Glomerular visceral epithelial cell (primary cell): ENCODE measurements at regions not wholly inside any gene's neighbourhood (a gene's known extent, or its start where the extent isn't known, plus 50 kb on each side); places are given as distances from the start of the nearest gene placed in this dataset.
"Not testable (repeated sequence)": the region's sequence is repeated elsewhere in the genome, so short reads cannot be mapped to it uniquely, and the experiment has no call there.

Source experiments
- DNase-seq: peaks from one replicate; pipeline ENCODE4 v3.0.0-alpha.2; 2016; ENCODE audit errors: extremely low spot score

DNA sequence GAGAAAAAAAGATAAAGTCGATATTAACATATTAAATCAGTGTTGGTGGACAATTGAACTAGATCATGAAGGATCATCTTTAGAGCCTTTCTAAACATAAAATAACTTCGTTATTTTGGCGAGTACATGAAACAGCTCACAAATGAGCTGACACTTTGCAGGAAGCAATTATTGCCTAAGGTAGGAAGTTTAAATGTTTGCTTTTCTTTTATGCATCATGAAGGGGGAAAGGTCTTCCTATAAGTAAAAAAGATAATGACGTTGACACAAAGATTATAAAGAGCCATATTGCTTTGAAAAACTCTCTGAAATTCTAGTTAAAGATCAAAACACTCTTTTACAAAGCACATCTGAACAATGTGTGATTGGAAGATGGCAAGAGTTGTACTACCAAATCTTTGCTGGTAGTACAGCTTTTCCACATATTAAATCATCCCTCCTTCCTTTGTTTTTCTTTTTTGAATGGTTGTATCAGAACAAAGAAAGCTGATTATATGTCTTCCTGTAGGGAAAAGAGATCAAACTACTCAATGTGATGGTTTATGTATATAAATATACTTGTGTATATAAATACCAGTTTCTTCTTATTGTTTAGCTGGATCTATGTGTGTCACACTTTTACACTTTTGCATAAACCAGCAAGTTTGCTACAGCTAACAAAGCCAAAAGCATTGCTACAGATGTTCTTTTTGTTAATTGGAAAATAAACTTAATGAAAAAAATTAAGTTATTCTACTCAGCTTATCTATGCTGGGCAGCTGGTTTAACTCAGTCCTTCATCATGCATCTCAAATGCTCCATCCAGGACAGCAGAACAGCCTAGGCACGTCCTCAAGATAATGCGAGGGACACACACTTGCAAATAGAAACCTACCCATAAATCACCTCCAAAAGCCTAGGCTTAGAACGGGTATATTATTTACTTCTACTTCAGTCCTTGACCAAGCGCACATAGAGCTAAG is 850.8 kb upstream of the ROBO1 start:
- DNase-seq, result no peak

GRCh38 chr3:80612366-80612765 is 844.6 kb upstream of the ROBO1 start:
- no peak for DNase-seq

GRCh38 chr3:80608072-80608471 is 840.3 kb upstream of the ROBO1 start:
- not testable (repeated sequence) for DNase-seq

GRCh38 chr3:80606073-80606472 is 838.3 kb upstream of the ROBO1 start:
- no peak for DNase-seq

GRCh38 chr3:80601479-80601878 is 833.7 kb upstream of the ROBO1 start:
- DNase-seq, result no peak

DNA sequence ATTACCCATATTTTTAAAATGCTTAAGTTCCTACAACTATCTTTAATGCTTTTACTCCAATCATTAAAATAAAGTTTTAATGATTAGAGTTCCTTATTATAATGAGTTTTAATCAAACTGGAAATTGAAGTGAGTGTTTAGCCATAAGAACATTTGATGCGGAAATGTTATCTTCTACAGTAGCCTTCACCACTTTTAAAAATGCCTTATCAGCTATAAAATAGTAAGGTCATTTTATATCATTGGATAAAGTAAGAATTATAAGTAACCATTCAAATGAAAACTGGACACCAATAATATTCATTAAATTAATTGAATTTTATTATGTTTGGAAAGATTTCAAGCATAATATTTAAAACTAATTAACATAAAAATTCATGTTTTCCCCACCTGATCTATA is 825.0 kb upstream of the ROBO1 start:
- DNase-seq, result no peak

DNA sequence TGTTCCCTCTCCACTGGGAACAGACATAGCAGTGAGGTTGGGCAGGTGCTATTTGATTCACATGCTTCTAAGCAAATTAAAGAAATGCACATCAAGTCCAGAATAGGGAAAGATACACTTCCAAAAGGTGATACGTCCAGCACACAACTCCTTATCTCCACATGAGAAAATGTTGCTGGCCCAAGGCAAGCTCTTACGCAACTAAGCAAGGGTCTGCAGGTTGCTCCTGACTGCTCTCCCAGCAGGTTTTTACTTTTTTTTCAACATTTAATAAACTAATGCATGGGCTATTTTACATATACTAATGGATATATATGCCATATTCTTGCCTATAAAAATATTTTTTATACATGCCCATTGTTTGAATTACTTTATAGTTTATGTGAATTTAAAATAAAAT is 818.5 kb upstream of the ROBO1 start:
- no peak for DNase-seq

DNA sequence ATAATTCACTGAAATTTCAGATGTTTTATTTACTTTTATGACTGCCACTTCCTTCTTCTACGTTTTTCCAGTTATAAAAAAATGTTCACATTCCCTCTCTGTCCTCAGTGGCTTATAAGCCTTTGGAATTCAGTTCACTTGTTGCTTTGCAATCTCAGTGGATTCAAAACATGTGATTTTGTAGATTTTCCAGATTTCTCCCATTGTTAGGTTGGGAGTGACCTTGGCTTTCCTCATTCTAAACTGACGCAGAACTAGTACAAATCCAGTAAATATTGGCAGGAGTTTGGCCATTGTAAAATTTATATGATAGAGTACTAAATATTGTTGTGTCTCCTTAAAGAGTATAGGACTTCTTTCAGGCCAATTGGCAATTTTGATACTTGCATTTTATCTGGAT is 812.3 kb upstream of the ROBO1 start:
- DNase-seq, result no peak

GRCh38 chr3:80564391-80564790 is 796.6 kb upstream of the ROBO1 start:
- no peak for DNase-seq

GRCh38 chr3:80559701-80560100 is 791.9 kb upstream of the ROBO1 start:
- no peak for DNase-seq

GRCh38 chr3:80556763-80557162 is 789.0 kb upstream of the ROBO1 start:
- DNase-seq, result no peak

- DNase-seq, result no peak
Measured at GRCh38 chr3:80554304-80554703, 786.5 kb upstream of the ROBO1 start.

GRCh38 chr3:80553211-80553610 is 785.4 kb upstream of the ROBO1 start:
- no peak for DNase-seq

GRCh38 chr3:80550174-80550573 is 782.4 kb upstream of the ROBO1 start:
- DNase-seq, result no peak

- DNase-seq, result no peak
Measured at GRCh38 chr3:80549173-80549572, 781.4 kb upstream of the ROBO1 start.

GRCh38 chr3:80543154-80543553 is 775.4 kb upstream of the ROBO1 start:
- DNase-seq, result no peak

DNA sequence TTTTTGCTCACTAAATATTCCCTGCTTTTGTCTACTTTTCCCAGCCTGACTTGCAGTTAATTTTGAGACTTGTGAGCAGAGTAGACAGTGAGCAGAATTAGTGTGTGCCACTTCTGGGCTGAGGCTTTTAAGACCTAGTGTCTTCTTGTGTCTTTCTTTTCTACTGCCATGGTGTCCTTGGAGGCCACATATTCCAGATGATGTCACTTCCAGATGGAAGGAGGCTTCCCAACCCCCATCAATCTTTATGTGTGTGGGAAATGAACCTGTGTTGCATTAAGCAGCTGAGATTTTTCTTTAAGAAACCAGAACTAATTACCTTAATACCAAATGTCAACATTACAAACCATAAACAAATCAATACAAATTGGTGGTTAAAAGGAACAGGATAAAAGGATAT is 774.7 kb upstream of the ROBO1 start:
- no peak for DNase-seq

DNA sequence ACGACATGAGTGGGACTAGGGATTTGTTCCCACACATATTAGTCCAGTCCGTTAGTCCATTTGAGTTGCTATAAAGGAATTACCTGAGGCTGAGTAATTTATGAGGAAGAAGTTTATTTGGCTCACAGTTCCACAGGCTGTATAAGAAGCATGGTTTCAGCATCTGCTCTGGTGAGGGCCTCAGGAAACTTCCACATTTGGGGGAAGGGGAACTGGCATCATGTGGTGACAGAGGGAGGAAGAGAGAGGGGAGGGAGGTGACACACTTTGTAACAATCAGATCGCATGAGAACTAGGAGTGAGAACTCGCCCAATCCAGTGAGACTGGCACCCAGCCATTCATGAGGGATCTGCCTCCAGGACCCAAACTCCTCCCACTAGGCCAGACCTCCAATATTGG is 769.9 kb upstream of the ROBO1 start:
- DNase-seq, result no peak

DNA sequence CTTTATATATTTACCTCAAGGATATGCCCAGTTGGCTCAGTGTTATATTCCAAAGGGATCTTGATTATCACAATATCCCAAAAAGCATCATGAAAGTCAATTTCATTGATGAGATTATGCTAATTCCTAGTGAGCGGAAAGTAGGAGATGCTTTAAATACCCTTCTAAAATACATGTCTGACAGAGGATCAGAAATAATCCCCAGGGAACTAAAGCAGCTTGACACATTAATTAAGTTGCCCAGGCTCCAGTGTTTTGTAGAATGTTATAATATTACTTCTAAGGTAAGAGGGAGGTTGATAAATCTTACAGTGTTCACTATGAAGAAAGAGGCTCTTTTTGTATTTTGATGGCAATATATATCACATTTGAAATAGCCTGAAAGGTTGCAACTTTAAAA is 767.5 kb upstream of the ROBO1 start:
- DNase-seq, result no peak

- DNase-seq, result no peak
Measured at GRCh38 chr3:80533553-80533952, 765.8 kb upstream of the ROBO1 start.

DNA sequence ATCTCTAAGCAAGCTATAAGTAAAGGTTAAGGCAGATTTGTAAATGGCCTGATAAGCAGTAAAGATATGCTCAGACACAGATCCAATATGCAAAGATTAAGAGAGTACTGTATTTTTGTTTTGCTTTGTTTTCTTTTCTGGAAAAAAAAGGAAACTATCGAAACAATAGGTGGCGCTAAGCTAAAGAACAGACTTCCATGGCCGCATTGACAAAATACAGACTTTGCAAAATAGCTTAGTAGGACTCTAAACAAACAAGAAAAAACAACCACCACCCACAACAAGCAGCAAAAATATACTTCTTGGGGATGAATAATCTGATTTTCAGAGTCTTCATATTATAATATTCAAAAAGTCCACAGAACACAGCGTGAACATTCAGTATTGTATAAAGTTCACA is 758.4 kb upstream of the ROBO1 start:
- DNase-seq, result no peak

DNA sequence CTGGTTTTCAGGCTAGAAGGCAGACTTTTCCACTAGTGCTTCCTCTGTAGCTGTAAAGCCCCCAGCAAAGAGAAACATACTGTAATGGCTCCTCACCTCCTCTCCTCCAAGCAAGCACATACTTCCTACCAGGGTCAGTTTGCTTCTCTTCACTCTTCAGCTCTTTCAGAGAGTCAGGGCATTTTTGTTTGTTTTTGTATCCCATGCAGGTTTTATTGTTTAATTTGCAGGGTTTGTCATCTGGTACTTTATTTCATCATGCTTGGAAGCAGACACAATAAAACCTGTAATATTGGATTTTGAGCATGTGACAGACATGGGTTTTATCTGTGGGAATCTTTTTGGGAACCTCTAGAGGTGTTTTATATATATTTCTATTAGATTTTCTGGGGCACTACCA is 753.3 kb upstream of the ROBO1 start:
- DNase-seq, result no peak

DNA sequence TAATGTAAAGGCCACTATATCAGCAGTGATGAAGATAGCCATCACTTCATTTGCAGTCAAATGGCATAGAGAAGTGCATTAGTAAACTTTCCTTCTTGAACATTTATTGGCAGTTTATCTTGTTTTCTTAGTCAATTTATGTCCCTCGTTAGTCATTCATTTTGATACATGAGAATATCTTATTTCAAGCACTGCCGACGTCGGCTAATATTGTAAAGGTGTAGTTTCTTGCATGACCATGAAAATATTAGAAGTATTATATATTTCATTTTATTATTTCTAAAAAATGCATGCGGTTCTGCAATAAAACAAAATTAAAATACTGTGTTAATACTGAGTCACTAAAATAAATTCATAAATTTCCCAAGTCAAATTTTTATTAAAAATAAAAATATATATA is 751.6 kb upstream of the ROBO1 start:
- DNase-seq, result no peak

DNA sequence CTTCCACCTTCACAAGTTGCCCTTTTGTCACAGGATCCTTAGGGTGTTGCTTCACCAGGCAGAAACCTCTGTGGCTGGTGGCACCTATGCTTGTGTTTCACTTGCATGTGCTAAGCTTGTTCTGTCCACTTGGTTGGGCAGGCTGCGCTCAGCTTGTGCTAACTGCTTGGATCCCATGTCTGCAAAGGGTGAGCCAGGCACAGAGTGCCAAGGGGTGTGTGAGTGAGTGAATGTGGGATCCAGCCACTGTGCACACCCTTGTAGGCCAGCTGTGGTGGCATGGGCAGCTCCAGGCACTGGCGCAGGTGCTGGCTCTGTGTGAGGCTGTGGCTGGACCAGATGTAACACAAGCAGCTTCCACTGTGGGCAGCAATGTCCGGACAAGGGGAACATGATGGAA is 728.7 kb upstream of the ROBO1 start:
- DNase-seq, result no peak
